SU-DHL-6 (cell line): ENCODE measurements at regions not wholly inside any gene's neighbourhood (a gene's known extent, or its start where the extent isn't known, plus 50 kb on each side); places are given as distances from the start of the nearest gene placed in this dataset.

ENCODE experiments used
- CTCF ChIP-seq: fragments of 200-600 bp; sonication (generic); IDR thresholded peaks from one replicate; pipeline ENCODE4 v1.5.1; 2017; ENCODE audit warnings: antibody characterized with exemption, mild to moderate bottlenecking, low read length, moderate library complexity; ENCODE audit not compliant: insufficient read depth, poor library complexity, severe bottlenecking
- EZH2phosphoT487 ChIP-seq: fragments of 200-600 bp; sonication (generic), shearing (Covaris generic); conservative IDR thresholded peaks from 2 replicates; pipeline ENCODE4 v1.6.1; 2018; ENCODE audit warnings: mild to moderate bottlenecking, antibody characterized with exemption, low read length, moderate library complexity, mixed read lengths

- TF ChIP-seq CTCF: no peak
- TF ChIP-seq EZH2phosphoT487: no peak
Observed at GRCh38 chr20:10733122-10733521, 59.3 kb upstream of the JAG1 start.
